HG03025 (cell line): ENCODE measurements at regions not wholly inside any gene's neighbourhood (a gene's known extent, or its start where the extent isn't known, plus 50 kb on each side); places are given as distances from the start of the nearest gene placed in this dataset.

Experiments used
- ATAC-seq: cut with Tn5 transposase; IDR thresholded peaks from one replicate; pipeline ENCODE4 v1.9.1; 2021; ENCODE audit warnings: mild to moderate bottlenecking, moderate library complexity; ENCODE audit not compliant: unreplicated experiment, low FRiP score

GRCh38 chr5:89268460-89268859, 385.5 kb upstream of the MEF2C start:
- ATAC-seq, result no peak

- ATAC-seq, result no peak
These were observed 384.8 kb upstream of the MEF2C start for GRCh38 chr5:89267788-89268187.

DNA sequence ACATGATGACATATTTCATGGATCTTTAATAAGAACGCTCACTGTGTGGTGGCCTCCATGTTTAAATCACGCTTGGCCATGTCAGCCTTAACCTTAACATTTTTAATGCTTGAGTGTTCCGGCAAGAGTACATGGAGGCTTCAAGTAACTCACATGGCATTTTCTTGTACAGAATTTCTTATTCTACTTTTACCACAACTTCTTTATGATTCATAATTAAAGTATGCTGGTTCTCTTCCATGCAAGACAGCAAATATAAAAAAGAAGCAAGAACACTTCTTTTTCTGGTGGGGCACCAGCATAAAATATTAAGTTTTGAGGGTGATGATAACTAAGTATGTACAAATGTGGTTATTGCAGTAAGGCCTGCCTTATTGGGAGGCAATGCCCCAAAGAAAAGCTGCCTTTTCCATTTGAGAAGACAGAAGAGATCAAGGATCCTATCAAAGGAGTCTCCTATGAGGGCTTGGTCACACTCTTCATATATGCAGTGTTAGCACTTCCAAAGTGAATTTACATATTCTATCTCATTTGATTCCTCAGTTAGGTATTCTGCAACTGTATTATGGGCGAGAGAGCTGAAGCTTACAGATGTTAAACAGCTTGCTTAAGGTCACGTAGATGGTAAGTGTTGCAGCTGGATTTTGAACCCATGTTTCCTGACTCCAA, 382.7 kb upstream of the MEF2C start:
- ATAC-seq, result no peak

GRCh38 chr5:89263846-89264245, 380.9 kb upstream of the MEF2C start:
- ATAC-seq, result no peak

GRCh38 chr5:89262030-89262429, 379.0 kb upstream of the MEF2C start:
- ATAC-seq, result no peak

DNA sequence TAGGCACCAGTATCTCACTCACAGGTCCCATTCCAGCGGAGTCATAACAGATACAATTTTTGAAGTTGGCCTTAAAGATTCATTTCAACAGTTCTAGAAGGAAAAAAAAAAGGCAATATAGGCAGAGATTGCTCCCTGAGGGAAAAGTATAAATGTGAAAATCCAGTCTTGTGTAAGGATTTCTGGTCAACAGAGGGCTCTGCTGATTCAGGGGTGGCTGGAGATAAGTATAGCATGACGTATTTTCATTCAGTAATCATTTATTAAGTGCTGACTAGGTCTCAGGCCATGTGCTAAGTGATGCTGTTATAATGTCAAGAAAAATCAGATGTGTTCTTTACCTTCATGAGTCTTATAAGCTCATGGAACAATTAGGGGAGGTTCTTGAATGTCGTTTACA, 377.3 kb upstream of the MEF2C start:
- no peak for ATAC-seq

DNA sequence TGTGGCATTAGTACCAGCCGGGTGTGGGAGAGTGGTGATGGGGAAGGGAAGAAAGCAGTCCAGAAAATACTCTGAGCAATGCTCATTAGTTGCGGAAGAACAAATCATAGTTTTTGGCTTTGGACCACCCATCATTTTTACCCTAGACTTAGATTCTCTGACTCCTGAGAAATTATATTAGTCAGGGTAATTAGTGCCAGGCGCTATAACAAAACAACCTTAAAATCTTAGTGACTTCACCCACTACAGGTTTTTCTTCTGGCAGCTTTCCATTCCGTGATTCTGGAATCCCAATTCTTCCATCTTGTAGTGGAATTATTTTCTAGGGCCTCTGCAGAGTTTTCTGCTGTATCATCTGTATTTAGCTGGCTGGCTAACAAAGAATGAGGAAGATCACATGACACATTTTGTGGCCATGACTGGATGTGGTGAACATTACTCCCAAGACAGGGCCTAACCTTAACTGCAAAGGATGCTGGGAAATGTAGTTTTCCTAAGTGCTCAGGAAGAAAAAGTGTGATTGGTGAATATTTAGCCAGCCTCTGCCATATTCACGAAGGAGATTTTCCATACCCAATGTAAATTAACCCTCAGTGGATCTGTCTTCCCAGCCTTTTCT, 373.0 kb upstream of the MEF2C start:
- no peak for ATAC-seq

DNA sequence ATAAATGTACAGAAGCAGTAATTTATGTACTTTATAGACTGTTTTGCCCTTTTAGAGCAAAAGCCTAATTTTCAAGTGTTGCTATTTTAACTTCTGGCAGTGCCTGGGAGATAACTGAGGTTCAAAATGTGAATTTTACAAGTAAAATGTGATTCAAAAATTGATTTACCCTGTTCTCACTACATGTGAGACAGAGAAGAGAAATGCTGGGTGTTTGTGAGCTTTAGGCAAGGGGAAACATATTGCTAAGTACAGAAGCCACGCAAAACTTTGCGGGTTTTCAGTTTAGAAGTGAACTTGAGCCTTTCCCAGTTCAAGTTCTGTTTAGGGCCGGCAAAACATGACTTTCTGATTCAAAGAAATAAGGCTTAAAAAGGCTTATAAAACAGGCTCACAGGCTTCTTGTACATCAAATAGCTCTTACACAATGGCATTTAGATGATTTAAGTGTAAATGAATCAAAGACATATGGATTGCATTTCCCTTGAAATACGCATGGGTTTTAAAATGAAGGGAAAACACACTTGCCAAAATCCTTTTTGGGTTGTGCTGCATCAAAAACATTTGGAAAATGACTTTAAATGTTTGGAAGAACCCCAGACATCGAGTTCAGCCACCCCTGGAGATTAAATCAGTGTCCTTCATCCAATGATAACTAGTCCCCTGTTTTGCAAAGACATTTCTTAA, 370.8 kb upstream of the MEF2C start:
- no peak for ATAC-seq

- no peak for ATAC-seq
These were observed 363.9 kb upstream of the MEF2C start for GRCh38 chr5:89246864-89247263.

GRCh38 chr5:89246252-89246651, 363.3 kb upstream of the MEF2C start:
- ATAC-seq, result no peak

DNA sequence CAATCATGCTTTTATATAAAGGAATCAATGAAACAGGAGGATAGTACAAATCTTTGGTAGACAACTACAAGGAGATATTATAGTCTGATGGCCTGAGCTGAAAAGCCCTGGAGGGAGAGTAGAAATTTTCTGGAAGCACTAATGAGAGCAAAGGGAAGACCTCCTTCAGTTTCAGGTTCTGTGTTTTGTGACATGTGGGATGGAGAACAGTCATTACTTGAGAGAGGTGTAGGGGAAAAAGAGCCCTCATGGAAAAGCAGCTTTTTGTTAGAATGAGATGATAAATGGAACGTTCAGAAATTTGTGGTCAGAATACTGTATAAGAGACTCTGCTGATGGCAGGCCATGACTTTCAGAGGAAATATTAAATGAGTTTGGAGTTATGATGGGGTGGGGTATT, 360.6 kb upstream of the MEF2C start:
- ATAC-seq, result no peak

- no peak for ATAC-seq
These were observed 358.2 kb upstream of the MEF2C start for GRCh38 chr5:89241186-89241585.

- ATAC-seq, result no peak
These were observed 353.9 kb upstream of the MEF2C start for GRCh38 chr5:89236900-89237299.

DNA sequence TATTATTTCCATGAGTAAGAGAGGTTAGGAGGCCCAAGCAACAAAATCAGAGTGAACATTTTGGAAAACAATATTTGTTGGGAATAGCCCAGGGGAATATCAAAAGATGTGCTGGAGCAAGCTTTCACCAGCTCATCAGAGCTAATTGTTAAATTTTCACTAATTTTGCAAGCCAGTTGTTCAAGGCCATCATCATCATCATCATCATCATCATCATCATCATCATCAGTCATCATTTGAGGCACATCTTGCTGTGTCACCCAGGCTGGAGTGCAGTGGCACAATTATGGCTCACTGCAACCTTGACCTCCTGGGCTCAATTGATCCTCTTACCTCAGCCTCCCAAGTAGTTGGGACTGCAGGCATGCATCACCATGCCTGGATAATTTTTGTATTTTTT, 350.5 kb upstream of the MEF2C start:
- no peak for ATAC-seq

DNA sequence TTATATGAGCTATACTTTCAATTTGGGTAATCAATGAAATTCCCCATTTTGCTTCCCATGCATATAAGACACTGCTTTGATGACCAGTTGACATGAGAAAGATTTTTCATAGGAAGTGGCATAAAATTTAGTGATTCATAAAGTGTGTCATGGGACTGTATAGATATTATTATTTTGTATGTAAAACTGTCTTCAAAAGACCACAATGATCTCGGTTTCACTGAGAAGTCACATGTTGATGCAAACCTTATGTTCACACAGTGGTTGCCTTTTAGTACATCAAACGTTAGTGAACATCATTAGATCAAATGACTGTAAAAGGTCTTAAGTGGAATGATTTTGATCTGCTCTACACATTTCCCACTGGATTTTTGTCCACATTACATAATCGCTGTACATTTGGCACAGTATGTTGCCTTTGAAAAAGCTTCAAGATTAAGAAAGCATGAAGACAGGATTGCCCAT, 349.2 kb upstream of the MEF2C start:
- ATAC-seq, result peak; percentile 81

- no peak for ATAC-seq
These were observed 347.2 kb upstream of the MEF2C start for GRCh38 chr5:89230178-89230577.

DNA sequence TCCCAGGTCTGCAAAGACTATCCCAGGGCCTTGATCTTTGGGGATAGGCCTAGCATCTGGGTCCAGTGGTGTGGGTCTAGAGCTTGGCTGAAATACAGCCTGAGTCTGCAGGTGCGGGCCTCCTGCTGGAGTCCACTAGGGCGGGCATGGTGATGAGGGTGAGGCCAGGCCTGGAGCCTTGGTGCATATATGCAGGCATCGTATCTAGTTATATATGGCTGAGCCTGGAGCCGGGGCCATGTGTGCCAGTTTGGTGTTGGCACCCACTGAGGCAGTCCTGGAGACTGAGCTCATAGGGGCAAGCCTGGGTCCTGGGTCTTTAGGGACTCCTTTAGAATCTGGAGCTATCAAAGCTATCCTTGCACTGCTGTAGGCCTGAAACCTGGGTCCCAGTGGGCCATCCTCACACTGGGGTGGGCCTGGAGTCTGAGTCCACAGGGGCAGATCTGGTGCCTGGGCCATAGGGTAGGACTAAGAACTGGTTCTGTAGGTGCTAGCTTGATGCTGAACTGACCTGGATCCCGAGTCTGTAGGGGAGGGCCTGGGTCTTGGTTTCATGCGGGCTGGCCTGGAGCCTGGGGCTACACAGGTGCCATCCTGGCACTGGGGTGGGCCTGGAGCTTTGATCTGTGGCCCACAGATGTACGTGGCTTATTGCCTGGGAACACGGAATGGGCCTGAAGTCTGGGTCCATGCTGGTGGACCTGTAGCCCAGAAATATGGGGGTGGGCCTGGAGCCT, 346.5 kb upstream of the MEF2C start:
- ATAC-seq, result no peak

DNA sequence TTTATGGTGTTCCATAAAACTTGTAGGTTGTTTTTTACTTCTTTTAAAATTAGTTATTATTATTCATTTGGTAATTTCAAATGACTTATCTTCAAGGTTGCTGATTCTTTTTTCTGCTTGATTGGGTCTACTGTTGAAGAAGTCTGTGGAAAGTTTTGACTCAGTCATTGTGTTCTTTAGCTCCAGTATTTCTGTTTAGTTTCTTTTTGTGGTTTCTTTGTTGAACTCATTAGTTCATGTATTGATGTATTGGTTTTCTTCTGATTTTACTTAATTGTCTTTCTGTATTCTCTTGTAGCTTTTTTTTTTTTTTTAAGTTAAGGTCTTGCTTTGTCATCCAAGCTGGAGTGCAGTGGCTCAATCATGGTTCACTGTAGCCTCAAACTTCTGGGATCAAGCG, 345.4 kb upstream of the MEF2C start:
- ATAC-seq, result no peak

DNA sequence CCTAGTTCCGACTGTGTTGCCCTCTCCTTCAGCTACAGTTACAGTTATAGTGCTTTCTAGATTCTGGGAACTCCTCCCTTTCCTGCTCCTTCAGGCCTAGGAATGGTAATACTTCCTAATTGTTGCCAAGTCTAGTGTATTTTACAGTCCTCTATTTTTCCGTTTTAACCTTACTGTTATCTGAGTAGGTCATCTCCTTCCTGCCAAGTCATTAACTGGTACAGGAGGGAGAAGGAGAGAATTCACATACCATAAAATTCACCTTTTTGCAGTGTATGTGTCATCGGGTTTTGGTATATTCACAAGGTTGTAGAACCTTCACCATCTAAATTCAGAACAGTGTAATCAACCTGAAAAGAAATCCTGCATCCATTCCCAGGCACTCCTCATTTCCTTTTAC, 335.4 kb upstream of the MEF2C start:
- no peak for ATAC-seq

GRCh38 chr5:89216606-89217005, 333.6 kb upstream of the MEF2C start:
- ATAC-seq, result no peak

- no peak for ATAC-seq
These were observed 330.6 kb upstream of the MEF2C start for GRCh38 chr5:89213573-89213972.
